ENCODE measurements at regions not wholly inside any gene's neighbourhood (a gene's known extent, or its start where the extent isn't known, plus 50 kb on each side); places are given as distances from the start of the nearest gene placed in this dataset.

- no peaks in the 10 kb centered on the region for H3K4me1 ChIP-seq
- DNase-seq (ENCODE audit: low spot score in 2 of 2): no peak
- intact Hi-C loops (cut with DNase I; ENCODE audit: low total_unique reads): no loop called here
- no peak for TF ChIP-seq POLR2A (IDR thresholded peaks at IDR 0.05)
- TF ChIP-seq CTCF (IDR thresholded peaks at IDR 0.05): no peak
- no peak for TF ChIP-seq POLR2AphosphoS5 (IDR thresholded peaks at IDR 0.05)
- H3K4me3 ChIP-seq: no peak overlapping the region
- no peaks in the 10 kb centered on the region for H3K36me3 ChIP-seq
- H3K27ac ChIP-seq: no peak overlapping the region
- H3K27me3 ChIP-seq: no peaks in the 10 kb centered on the region
- no peaks in the 10 kb centered on the region for H3K9me3 ChIP-seq
Observed at GRCh38 chr12:66877925-66878324, 199.0 kb upstream of the GRIP1 start.

- intact Hi-C loops (cut with DNase I; ENCODE audit: low total_unique reads): no loop called here
- no peak for TF ChIP-seq POLR2AphosphoS5 (IDR thresholded peaks at IDR 0.05)
- no peak for TF ChIP-seq POLR2A (IDR thresholded peaks at IDR 0.05)
- no peak for TF ChIP-seq CTCF (IDR thresholded peaks at IDR 0.05)
- Histone ChIP-seq H3K9me3 (no peaks in the 10 kb centered on the region), H3K4me3 (no peak overlapping the region), H3K36me3 (no peaks in the 10 kb centered on the region), H3K27me3 (no peaks in the 10 kb centered on the region), H3K27ac (no peak overlapping the region), H3K4me1 (no peaks in the 10 kb centered on the region)
- DNase-seq (ENCODE audit: low spot score in 2 of 2): no peak
Observed at GRCh38 chr12:66879409-66879808, 200.5 kb upstream of the GRIP1 start.

- intact Hi-C loops (cut with DNase I; ENCODE audit: low total_unique reads): no loop called here
- H3K27ac ChIP-seq: no peak overlapping the region
- no peaks in the 10 kb centered on the region for H3K4me1 ChIP-seq
- no peak overlapping the region for H3K4me3 ChIP-seq
- H3K9me3 ChIP-seq: no peaks in the 10 kb centered on the region
- no peaks in the 10 kb centered on the region for H3K27me3 ChIP-seq
- no peak for TF ChIP-seq CTCF (IDR thresholded peaks at IDR 0.05)
- TF ChIP-seq POLR2AphosphoS5 (IDR thresholded peaks at IDR 0.05): no peak
- TF ChIP-seq POLR2A (IDR thresholded peaks at IDR 0.05): no peak
- DNase-seq (ENCODE audit: low spot score in 2 of 2): no peak
- H3K36me3 ChIP-seq: no peaks in the 10 kb centered on the region
Observed at GRCh38 chr12:66881386-66881785, 202.5 kb upstream of the GRIP1 start.

- TF ChIP-seq CTCF (IDR thresholded peaks at IDR 0.05) (no peak), POLR2AphosphoS5 (IDR thresholded peaks at IDR 0.05) (no peak), POLR2A (IDR thresholded peaks at IDR 0.05) (no peak)
Observed at GRCh38 chr12:66884091-66884490, 205.2 kb upstream of the GRIP1 start.

GRCh38 chr12:66885115-66885875 lies 206.4 kb upstream of the GRIP1 start:
- H3K9me3 ChIP-seq: no peaks in the 10 kb centered on the region

More at GRCh38 chr12:66884091-66884490, 205.2 kb upstream of the GRIP1 start:
- H3K27ac ChIP-seq: no peak overlapping the region
- no peak overlapping the region for H3K4me3 ChIP-seq
- no peaks in the 10 kb centered on the region for H3K9me3 ChIP-seq
- DNase-seq (ENCODE audit: low spot score in 2 of 2): no peak
- intact Hi-C loops (cut with DNase I; ENCODE audit: low total_unique reads): no loop called here
- no peaks in the 10 kb centered on the region for H3K27me3 ChIP-seq
- no peaks in the 10 kb centered on the region for H3K4me1 ChIP-seq
- H3K36me3 ChIP-seq: no peaks in the 10 kb centered on the region

More at GRCh38 chr12:66885115-66885875, 206.4 kb upstream of the GRIP1 start:
- TF ChIP-seq POLR2AphosphoS5 (IDR thresholded peaks at IDR 0.05) (no peak), CTCF (IDR thresholded peaks at IDR 0.05) (no peak), POLR2A (IDR thresholded peaks at IDR 0.05) (no peak)
- Histone ChIP-seq H3K27ac (no peak overlapping the region), H3K4me3 (no peak overlapping the region), H3K36me3 (no peaks in the 10 kb centered on the region), H3K4me1 (no peaks in the 10 kb centered on the region), H3K27me3 (no peaks in the 10 kb centered on the region)
- intact Hi-C loops (cut with DNase I; ENCODE audit: low total_unique reads): no loop called here
- DNase-seq (ENCODE audit: low spot score in 2 of 2): no peak

Data from breast epithelium (tissue), 4 donors.